ENCODE measurements at regions not wholly inside any gene's neighbourhood (a gene's known extent, or its start where the extent isn't known, plus 50 kb on each side); places are given as distances from the start of the nearest gene placed in this dataset.

- no peak for TF ChIP-seq CTCF (IDR thresholded peaks at IDR 0.05)
- no peak for TF ChIP-seq POLR2A (IDR thresholded peaks at IDR 0.05)
Observed at GRCh38 chr7:92953657-92954056, 117.3 kb upstream of the CDK6 start.
